HG02759 (cell line): ENCODE measurements at regions not wholly inside any gene's neighbourhood (a gene's known extent, or its start where the extent isn't known, plus 50 kb on each side); places are given as distances from the start of the nearest gene placed in this dataset.
"Not testable (repeated sequence)": the region's sequence is repeated elsewhere in the genome, so short reads cannot be mapped to it uniquely, and the experiment has no call there.

Source experiments
- ATAC-seq: cut with Tn5 transposase; IDR thresholded peaks from one replicate; pipeline ENCODE4 v1.9.1; 2021; ENCODE audit warnings: mild to moderate bottlenecking, moderate library complexity; ENCODE audit not compliant: unreplicated experiment

- no peak for ATAC-seq
Measured at GRCh38 chrX:38937400-38937799, 136.1 kb downstream of the MID1IP1 start.

- no peak for ATAC-seq
Measured at GRCh38 chrX:38937926-38938325, 136.7 kb downstream of the MID1IP1 start.

- ATAC-seq = no peak
Measured at GRCh38 chrX:38939067-38939466, 137.8 kb downstream of the MID1IP1 start.

GRCh38 chrX:38940547-38940946 lies 139.3 kb downstream of the MID1IP1 start:
- ATAC-seq = no peak

GRCh38 chrX:38941675-38942074 lies 140.4 kb downstream of the MID1IP1 start:
- no peak for ATAC-seq

GRCh38 chrX:38943120-38943519 lies 141.9 kb downstream of the MID1IP1 start:
- ATAC-seq = no peak

- ATAC-seq = no peak
Measured at GRCh38 chrX:38948046-38948445, 146.8 kb downstream of the MID1IP1 start.

- ATAC-seq = no peak
Measured at GRCh38 chrX:38954520-38954919, 153.3 kb downstream of the MID1IP1 start.

GRCh38 chrX:38959736-38960135 lies 158.5 kb downstream of the MID1IP1 start:
- ATAC-seq = no peak

GRCh38 chrX:38960137-38960536 lies 158.9 kb downstream of the MID1IP1 start:
- no peak for ATAC-seq

GRCh38 chrX:38961936-38962335 lies 160.7 kb downstream of the MID1IP1 start:
- ATAC-seq = no peak

GRCh38 chrX:38963244-38963643 lies 162.0 kb downstream of the MID1IP1 start:
- not testable (repeated sequence) for ATAC-seq

GRCh38 chrX:38965888-38966287 lies 164.6 kb downstream of the MID1IP1 start:
- no peak for ATAC-seq

- ATAC-seq = no peak
Measured at GRCh38 chrX:38968344-38969216, 167.3 kb downstream of the MID1IP1 start.

GRCh38 chrX:38970074-38970473 lies 168.8 kb downstream of the MID1IP1 start:
- peak; percentile 78 for ATAC-seq

- ATAC-seq = no peak
Measured at GRCh38 chrX:38970845-38971244, 169.6 kb downstream of the MID1IP1 start.

GRCh38 chrX:38973322-38973721 lies 172.1 kb downstream of the MID1IP1 start:
- ATAC-seq = no peak

GRCh38 chrX:38974542-38974941 lies 173.3 kb downstream of the MID1IP1 start:
- no peak for ATAC-seq

- ATAC-seq = no peak
Measured at GRCh38 chrX:38975368-38975942, 174.2 kb downstream of the MID1IP1 start.

- ATAC-seq = peak; percentile 49
Measured at GRCh38 chrX:38982370-38982769, 181.1 kb downstream of the MID1IP1 start.

- ATAC-seq = no peak
Measured at GRCh38 chrX:38982843-38983242, 181.6 kb downstream of the MID1IP1 start.

GRCh38 chrX:38985375-38985774 lies 184.1 kb downstream of the MID1IP1 start:
- ATAC-seq = no peak
